GM12878 (cell line): ENCODE measurements at regions not wholly inside any gene's neighbourhood (a gene's known extent, or its start where the extent isn't known, plus 50 kb on each side); places are given as distances from the start of the nearest gene placed in this dataset.

Experiments used
- POLR2A ChIP-seq: IDR thresholded peaks from 2 replicates; pipeline ENCODE4 v1.6.1; 2011; ENCODE audit warnings: low read depth, mild to moderate bottlenecking, low read length
- SP1 ChIP-seq: IDR thresholded peaks from one replicate; pipeline ENCODE4 v1.6.1; 2011; ENCODE audit warnings: low read depth, low read length
- SREBF2 ChIP-seq: IDR thresholded peaks from 2 replicates; pipeline ENCODE4 v1.6.1; 2012; ENCODE audit warnings: mild to moderate bottlenecking, low read length
- ZZZ3 ChIP-seq: IDR thresholded peaks from 2 replicates; pipeline ENCODE4 v1.6.1; 2011; ENCODE audit warnings: low read depth; ENCODE audit not compliant: control insufficient read depth, insufficient read length
- TF ChIP-seq, protein P1 (sequence below), 3 experiments: IDR thresholded peaks in 2 of 3; conservative IDR thresholded peaks in 1 of 3; 2 replicates each; pipeline ENCODE4 v1.5.1; 2011; ENCODE audit warnings: low read depth in 3 of 3, low read length in 3 of 3, mild to moderate bottlenecking in 3 of 3, control low read depth in 2 of 3, moderate library complexity in 2 of 3, inconsistent platforms in 1 of 3, mixed read lengths in 1 of 3; ENCODE audit not compliant: control insufficient read depth in 2 of 3, insufficient read depth in 1 of 3; ENCODE audit errors: extremely low read depth in 1 of 3
- TF ChIP-seq, protein P2 (sequence below): fragments of 450-650 bp; IDR thresholded peaks from 2 replicates; pipeline ENCODE4 v1.6.1; 2018; ENCODE audit warnings: mild to moderate bottlenecking, low read depth, moderate library complexity; ENCODE audit not compliant: partially characterized antibody

DNA sequence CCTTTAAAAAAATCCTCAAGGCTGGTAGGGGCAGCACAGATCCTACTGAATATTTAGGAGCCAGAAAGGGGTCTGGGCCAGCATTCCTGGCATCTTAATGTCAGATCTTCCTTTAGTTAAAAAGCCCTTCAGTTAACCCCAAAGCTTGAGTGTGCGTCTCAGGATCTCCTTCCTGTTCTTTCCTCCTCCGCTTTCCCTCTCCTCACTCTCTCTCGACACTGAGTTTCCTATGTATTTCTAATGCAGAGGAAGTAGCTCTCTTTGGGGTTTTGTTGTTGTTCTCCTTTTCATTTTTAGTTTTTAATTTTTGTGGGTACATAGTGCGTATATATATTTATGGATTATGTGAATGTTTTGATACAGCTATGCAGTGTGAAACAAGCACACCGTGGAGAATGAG, 109.9 kb upstream of the COPS8 start:
- TF ChIP-seq POLR2A (no peak), SP1 (no peak), SREBF2 (no peak), ZZZ3 (no peak)
- TF ChIP-seq, protein P1, sequence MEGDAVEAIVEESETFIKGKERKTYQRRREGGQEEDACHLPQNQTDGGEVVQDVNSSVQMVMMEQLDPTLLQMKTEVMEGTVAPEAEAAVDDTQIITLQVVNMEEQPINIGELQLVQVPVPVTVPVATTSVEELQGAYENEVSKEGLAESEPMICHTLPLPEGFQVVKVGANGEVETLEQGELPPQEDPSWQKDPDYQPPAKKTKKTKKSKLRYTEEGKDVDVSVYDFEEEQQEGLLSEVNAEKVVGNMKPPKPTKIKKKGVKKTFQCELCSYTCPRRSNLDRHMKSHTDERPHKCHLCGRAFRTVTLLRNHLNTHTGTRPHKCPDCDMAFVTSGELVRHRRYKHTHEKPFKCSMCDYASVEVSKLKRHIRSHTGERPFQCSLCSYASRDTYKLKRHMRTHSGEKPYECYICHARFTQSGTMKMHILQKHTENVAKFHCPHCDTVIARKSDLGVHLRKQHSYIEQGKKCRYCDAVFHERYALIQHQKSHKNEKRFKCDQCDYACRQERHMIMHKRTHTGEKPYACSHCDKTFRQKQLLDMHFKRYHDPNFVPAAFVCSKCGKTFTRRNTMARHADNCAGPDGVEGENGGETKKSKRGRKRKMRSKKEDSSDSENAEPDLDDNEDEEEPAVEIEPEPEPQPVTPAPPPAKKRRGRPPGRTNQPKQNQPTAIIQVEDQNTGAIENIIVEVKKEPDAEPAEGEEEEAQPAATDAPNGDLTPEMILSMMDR (IDR thresholded peaks at IDR 0.05 in 2 of 3, conservative IDR thresholded peaks at IDR 0.05 in 1 of 3; ENCODE audit: control insufficient read depth in 2 of 3, extremely low read depth in 1 of 3, insufficient read depth in 1 of 3, low read depth in 3 of 3, low read length in 3 of 3): no peak
- TF ChIP-seq, protein P2, sequence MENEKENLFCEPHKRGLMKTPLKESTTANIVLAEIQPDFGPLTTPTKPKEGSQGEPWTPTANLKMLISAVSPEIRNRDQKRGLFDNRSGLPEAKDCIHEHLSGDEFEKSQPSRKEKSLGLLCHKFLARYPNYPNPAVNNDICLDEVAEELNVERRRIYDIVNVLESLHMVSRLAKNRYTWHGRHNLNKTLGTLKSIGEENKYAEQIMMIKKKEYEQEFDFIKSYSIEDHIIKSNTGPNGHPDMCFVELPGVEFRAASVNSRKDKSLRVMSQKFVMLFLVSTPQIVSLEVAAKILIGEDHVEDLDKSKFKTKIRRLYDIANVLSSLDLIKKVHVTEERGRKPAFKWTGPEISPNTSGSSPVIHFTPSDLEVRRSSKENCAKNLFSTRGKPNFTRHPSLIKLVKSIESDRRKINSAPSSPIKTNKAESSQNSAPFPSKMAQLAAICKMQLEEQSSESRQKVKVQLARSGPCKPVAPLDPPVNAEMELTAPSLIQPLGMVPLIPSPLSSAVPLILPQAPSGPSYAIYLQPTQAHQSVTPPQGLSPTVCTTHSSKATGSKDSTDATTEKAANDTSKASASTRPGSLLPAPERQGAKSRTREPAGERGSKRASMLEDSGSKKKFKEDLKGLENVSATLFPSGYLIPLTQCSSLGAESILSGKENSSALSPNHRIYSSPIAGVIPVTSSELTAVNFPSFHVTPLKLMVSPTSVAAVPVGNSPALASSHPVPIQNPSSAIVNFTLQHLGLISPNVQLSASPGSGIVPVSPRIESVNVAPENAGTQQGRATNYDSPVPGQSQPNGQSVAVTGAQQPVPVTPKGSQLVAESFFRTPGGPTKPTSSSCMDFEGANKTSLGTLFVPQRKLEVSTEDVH: no peak
